CD4-positive, alpha-beta T cell (primary cell): ENCODE measurements at regions not wholly inside any gene's neighbourhood (a gene's known extent, or its start where the extent isn't known, plus 50 kb on each side); places are given as distances from the start of the nearest gene placed in this dataset.

ENCODE experiments used
- ATAC-seq: fragments of 200-7000 bp; cut with Tn5 transposase; one replicate; pipeline ENCODE4 v1.10.0; 2022; ENCODE audit warnings: mild to moderate bottlenecking; ENCODE audit not compliant: poor library complexity
- CTCF ChIA-PET: fragments of 350-600 bp; sonication (Branson Sonifier 250); formaldehyde crosslinking; loops from one replicate; lab custom pipeline; 2021; ENCODE audit warnings: antibody characterized with exemption, inconsistent platforms; lab: Charles Lee
- POLR2A ChIA-PET: fragments of 350-600 bp; sonication (Branson Sonifier 250); formaldehyde crosslinking; loops from one replicate; lab custom pipeline; 2021; ENCODE audit warnings: antibody characterized with exemption, inconsistent platforms; lab: Charles Lee
- DNase-seq, 14 experiments: peaks; one replicate each; pipeline ENCODE4 v3.0.0-alpha.2; 2013 to 2020; ENCODE audit warnings: mixed read lengths in 2 of 14
- H3K27ac ChIP-seq, 2 donors: one replicate each; pipeline versions ENCODE4 v1.5.1 to v1.7.0; 2013; ENCODE audit warnings: low read length in 2 of 2, low read depth in 1 of 2, mild to moderate bottlenecking in 1 of 2
- H3K27me3 ChIP-seq, 2 experiments: 1 replicate in 1 of 2; 2 replicates in 1 of 2; pipeline versions ENCODE4 v1.6.1 to v1.7.0; 2013; ENCODE audit warnings: low read length in 2 of 2, control low read depth in 1 of 2, mild to moderate bottlenecking in 1 of 2, moderate library complexity in 1 of 2; ENCODE audit not compliant: insufficient read depth in 2 of 2, control insufficient read depth in 1 of 2
- H3K36me3 ChIP-seq: one replicate; pipeline ENCODE4 v1.6.1; 2013; ENCODE audit warnings: low read length, control low read depth; ENCODE audit not compliant: insufficient read depth
- H3K4me1 ChIP-seq: one replicate; pipeline ENCODE4 v1.6.1; 2013; ENCODE audit warnings: low read length, control low read depth; ENCODE audit not compliant: insufficient read depth
- H3K4me3 ChIP-seq: one replicate; pipeline ENCODE4 v1.5.1; 2013; ENCODE audit warnings: mild to moderate bottlenecking, low read length, moderate library complexity
- H3K9me3 ChIP-seq, 2 experiments: 1 replicate in 1 of 2; 2 replicates in 1 of 2; pipeline versions ENCODE4 v1.6.1 to v1.7.0; 2013; ENCODE audit warnings: low read length in 2 of 2, mild to moderate bottlenecking in 2 of 2, control low read depth in 1 of 2, moderate library complexity in 1 of 2; ENCODE audit not compliant: control insufficient read depth in 1 of 2, insufficient read depth in 1 of 2
- H3K27ac Mint-ChIP-seq: one replicate; pipeline ENCODE4 v1.8.0; 2020; ENCODE audit warnings: mixed read lengths
- H3K27me3 Mint-ChIP-seq: one replicate; pipeline ENCODE4 v1.8.0; 2021; ENCODE audit warnings: mixed read lengths
- H3K36me3 Mint-ChIP-seq: one replicate; pipeline ENCODE4 v1.8.0; 2021; ENCODE audit warnings: low read depth, mixed read lengths
- H3K4me1 Mint-ChIP-seq: one replicate; pipeline ENCODE4 v1.8.0; 2021; ENCODE audit warnings: low read depth, mixed read lengths
- H3K4me3 Mint-ChIP-seq: one replicate; pipeline ENCODE4 v1.8.0; 2020; ENCODE audit warnings: mild to moderate bottlenecking, mixed read lengths
- H3K9me3 Mint-ChIP-seq: one replicate; pipeline ENCODE4 v1.8.0; 2020; ENCODE audit warnings: mixed read lengths
- intact Hi-C, 2 experiments: fragments of 100-400 bp; cut with DNase I in 1 of 2; cut with micrococcal nuclease in 1 of 2; formaldehyde crosslinking; loops; one replicate each; pipeline versions ENCODE4 v1.15.1 to v1.9.0; 2023 to 2025; cut with DNase I, micrococcal nuclease
- TF ChIP-seq, protein P1 (sequence below): fragments of 200-600 bp; IDR thresholded peaks from one replicate; pipeline ENCODE4 v1.8.0; 2022; ENCODE audit warnings: antibody characterized with exemption, mild to moderate bottlenecking

DNA sequence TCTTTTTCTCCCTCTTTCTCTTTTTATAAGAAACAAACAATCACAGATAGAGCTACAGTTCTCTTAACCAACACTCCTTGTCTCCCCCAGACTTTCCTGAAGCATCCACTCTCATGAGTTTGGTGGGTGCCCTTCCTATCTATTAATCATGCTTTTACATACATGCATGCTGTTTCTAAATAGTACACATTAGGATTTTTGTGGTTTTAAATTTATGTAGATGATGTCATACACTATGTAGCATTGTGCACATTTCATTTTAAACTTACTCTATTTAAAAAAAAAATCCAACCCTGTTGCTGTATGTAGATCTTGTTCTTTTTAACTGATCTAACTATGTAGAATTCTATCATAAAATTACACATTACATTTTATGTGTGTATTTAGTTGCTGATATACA, 104.3 kb upstream of the MRPS22 start:
- intact Hi-C loops = no loop called here
- Histone ChIP-seq H3K27ac (no peak overlapping the region), H3K4me1 (no peaks in the 10 kb centered on the region), H3K9me3 (no peaks in the 10 kb centered on the region), H3K36me3 (no peaks in the 10 kb centered on the region), H3K27me3 (peaks cover 0 to 4% of the 10 kb centered on the region in 2 experiments), H3K4me3 (no peak overlapping the region)
- no peaks in the 10 kb centered on the region for H3K36me3 Mint-ChIP-seq
- no peaks in the 10 kb centered on the region for H3K9me3 Mint-ChIP-seq
- H3K4me3 Mint-ChIP-seq = no peak overlapping the region
- H3K27me3 Mint-ChIP-seq = peaks cover 46% of the 10 kb centered on the region
- H3K4me1 Mint-ChIP-seq = no peaks in the 10 kb centered on the region
- ChIA-PET CTCF (no interaction called here), POLR2A (no interaction called here)
- no peak for DNase-seq
- no peak overlapping the region for H3K27ac Mint-ChIP-seq
- TF ChIP-seq, protein P1, sequence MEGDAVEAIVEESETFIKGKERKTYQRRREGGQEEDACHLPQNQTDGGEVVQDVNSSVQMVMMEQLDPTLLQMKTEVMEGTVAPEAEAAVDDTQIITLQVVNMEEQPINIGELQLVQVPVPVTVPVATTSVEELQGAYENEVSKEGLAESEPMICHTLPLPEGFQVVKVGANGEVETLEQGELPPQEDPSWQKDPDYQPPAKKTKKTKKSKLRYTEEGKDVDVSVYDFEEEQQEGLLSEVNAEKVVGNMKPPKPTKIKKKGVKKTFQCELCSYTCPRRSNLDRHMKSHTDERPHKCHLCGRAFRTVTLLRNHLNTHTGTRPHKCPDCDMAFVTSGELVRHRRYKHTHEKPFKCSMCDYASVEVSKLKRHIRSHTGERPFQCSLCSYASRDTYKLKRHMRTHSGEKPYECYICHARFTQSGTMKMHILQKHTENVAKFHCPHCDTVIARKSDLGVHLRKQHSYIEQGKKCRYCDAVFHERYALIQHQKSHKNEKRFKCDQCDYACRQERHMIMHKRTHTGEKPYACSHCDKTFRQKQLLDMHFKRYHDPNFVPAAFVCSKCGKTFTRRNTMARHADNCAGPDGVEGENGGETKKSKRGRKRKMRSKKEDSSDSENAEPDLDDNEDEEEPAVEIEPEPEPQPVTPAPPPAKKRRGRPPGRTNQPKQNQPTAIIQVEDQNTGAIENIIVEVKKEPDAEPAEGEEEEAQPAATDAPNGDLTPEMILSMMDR = no peak
- no peak for ATAC-seq

DNA sequence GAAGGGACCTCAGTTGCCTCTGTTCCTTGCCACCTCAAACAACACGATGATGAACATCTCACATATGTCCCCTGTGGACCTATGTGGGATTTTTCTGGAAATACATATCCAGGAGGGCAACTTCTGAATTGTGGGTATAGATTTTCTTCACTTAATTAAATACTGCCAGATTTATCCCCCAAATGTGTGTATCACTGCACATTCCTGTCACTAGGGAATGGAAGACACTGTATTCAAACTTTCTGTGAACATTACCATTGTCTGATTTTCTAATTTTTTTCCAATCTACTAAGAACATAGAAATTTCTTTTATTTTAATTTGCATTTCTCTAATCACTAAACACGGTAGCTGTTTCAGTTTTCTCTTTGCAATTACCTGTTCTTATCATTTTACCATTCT, 102.0 kb upstream of the MRPS22 start:
- no peaks in the 10 kb centered on the region for H3K4me1 ChIP-seq
- no peaks in the 10 kb centered on the region for H3K9me3 Mint-ChIP-seq
- no peaks in the 10 kb centered on the region for H3K4me1 Mint-ChIP-seq
- H3K9me3 ChIP-seq = no peaks in the 10 kb centered on the region
- no peak overlapping the region for H3K4me3 ChIP-seq
- no peak overlapping the region for H3K27ac ChIP-seq
- no peak overlapping the region for H3K27ac Mint-ChIP-seq
- no peak for DNase-seq
- CTCF ChIA-PET = no interaction called here
- no peak for ATAC-seq
- no peaks in the 10 kb centered on the region for H3K36me3 Mint-ChIP-seq
- H3K36me3 ChIP-seq = no peaks in the 10 kb centered on the region
- POLR2A ChIA-PET = interaction anchor here (0.7 kb wide), 1 partner anchor 813 kb away, joined by 3 read pairs; no protein-coding TSS in a partner anchor
- intact Hi-C loops = no loop called here
- TF ChIP-seq, protein P1 = no peak
- H3K27me3 ChIP-seq = peaks cover 0 to 4% of the 10 kb centered on the region in 2 experiments
- peaks cover 46% of the 10 kb centered on the region for H3K27me3 Mint-ChIP-seq
- H3K4me3 Mint-ChIP-seq = no peak overlapping the region

DNA sequence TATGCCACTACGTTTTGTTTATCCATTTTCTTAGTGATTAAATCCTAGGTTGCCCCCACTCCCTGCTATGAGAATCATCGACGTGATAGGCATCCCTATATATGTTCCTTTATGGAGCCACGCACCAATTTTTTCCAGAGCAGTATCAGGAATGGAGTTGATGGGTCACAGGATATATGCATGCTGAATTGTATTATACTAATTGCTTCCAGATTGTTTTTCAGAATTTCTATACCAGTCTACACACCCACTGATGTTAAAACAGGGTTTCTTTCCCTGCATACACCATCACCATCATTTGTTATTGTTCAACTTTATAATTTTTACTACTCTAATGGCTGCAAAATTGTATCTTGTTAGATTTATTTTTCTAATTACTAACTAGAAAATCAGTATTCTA, 100.1 kb upstream of the MRPS22 start:
- POLR2A ChIA-PET = no interaction called here
- H3K27me3 Mint-ChIP-seq = peaks cover 43% of the 10 kb centered on the region
- no peaks in the 10 kb centered on the region for H3K4me1 ChIP-seq
- H3K27ac Mint-ChIP-seq = no peak overlapping the region
- no peaks in the 10 kb centered on the region for H3K9me3 Mint-ChIP-seq
- ATAC-seq (no peak), DNase-seq (no peak)
- no peak overlapping the region for H3K4me3 ChIP-seq
- no peaks in the 10 kb centered on the region for H3K36me3 ChIP-seq
- H3K27me3 ChIP-seq = peaks cover 0 to 4% of the 10 kb centered on the region in 2 experiments
- TF ChIP-seq, protein P1 = no peak
- H3K4me3 Mint-ChIP-seq = no peak overlapping the region
- no peaks in the 10 kb centered on the region for H3K36me3 Mint-ChIP-seq
- no peaks in the 10 kb centered on the region for H3K9me3 ChIP-seq
- intact Hi-C loops = no loop called here
- CTCF ChIA-PET = no interaction called here
- H3K27ac ChIP-seq = no peak overlapping the region
- H3K4me1 Mint-ChIP-seq = no peaks in the 10 kb centered on the region
